IMR-90 (cell line): ENCODE measurements at regions not wholly inside any gene's neighbourhood (a gene's known extent, or its start where the extent isn't known, plus 50 kb on each side); places are given as distances from the start of the nearest gene placed in this dataset.
"Not testable (repeated sequence)": the region's sequence is repeated elsewhere in the genome, so short reads cannot be mapped to it uniquely, and the experiment has no call there.

Experiments used
- CTCF ChIP-seq: conservative IDR thresholded peaks from 2 replicates; pipeline ENCODE4 v1.5.1; 2012; ENCODE audit warnings: mild to moderate bottlenecking, low read depth, low read length, improper control_type of control experiment
- ELK1 ChIP-seq: fragments of 150-350 bp; IDR thresholded peaks from 2 replicates; pipeline ENCODE4 v1.6.1; 2016; ENCODE audit warnings: low read depth, mild to moderate bottlenecking, low read length, moderate library complexity, borderline replicate concordance
- MAZ ChIP-seq: IDR thresholded peaks from 2 replicates; pipeline ENCODE4 v1.6.1; 2012; ENCODE audit warnings: low read depth, mild to moderate bottlenecking, low read length, improper control_type of control experiment, moderate library complexity, borderline replicate concordance
- POLR2A ChIP-seq: IDR thresholded peaks from 2 replicates; pipeline ENCODE4 v1.6.1; 2012; ENCODE audit warnings: mild to moderate bottlenecking, low read depth, low read length
- RAD21 ChIP-seq: IDR thresholded peaks from 2 replicates; pipeline ENCODE4 v1.6.1; 2012; ENCODE audit warnings: low read length, improper control_type of control experiment
- RFX5 ChIP-seq: IDR thresholded peaks from 2 replicates; pipeline ENCODE4 v1.8.0; 2012; ENCODE audit warnings: low read depth, mild to moderate bottlenecking, low read length, moderate library complexity
- USF2 ChIP-seq: fragments of 150-350 bp; IDR thresholded peaks from 2 replicates; pipeline ENCODE4 v1.6.1; 2017; ENCODE audit warnings: mild to moderate bottlenecking, antibody characterized with exemption, low read length, low read depth

- TF ChIP-seq RAD21, CTCF, POLR2A, USF2, ELK1, RFX5, MAZ: not testable (repeated sequence)
These were observed 969.7 kb downstream of the TUBA3C start for GRCh38 chr13:18211752-18212560.
